ENCODE measurements at regions not wholly inside any gene's neighbourhood (a gene's known extent, or its start where the extent isn't known, plus 50 kb on each side); places are given as distances from the start of the nearest gene placed in this dataset.
A peak's percentile ranks its signal among the peaks of the same experiment; 100 is the strongest.

GRCh38 chr2:8462899-8463648 lies 218.8 kb upstream of the ID2 start:
- ATAC-seq, result peak in 1 of 4 donors; percentile 49
- no peak for DNase-seq
- intact Hi-C loops (cut with DNase I), result no loop called here
- Histone ChIP-seq H3K27me3 (peaks cover 0 to 13% (median 0%) of the 10 kb centered on the region in 9 donors), H3K4me3 (no peak overlapping the region), H3K9me3 (no peaks in the 10 kb centered on the region), H3K27ac (no peak overlapping the region), H3K4me1 (no peaks in the 10 kb centered on the region), H3K36me3 (no peaks in the 10 kb centered on the region)
- 79 to 83% (median 80%) methylated on average over 17 to 18 of the region's 18 CpGs for whole genome bisulfite sequencing, 4 donors
- no peak for TF ChIP-seq POLR2A (IDR thresholded peaks at IDR 0.05)
- TF ChIP-seq CTCF (IDR thresholded peaks at IDR 0.05), result no peak

GRCh38 chr2:8465560-8465959 lies 216.3 kb upstream of the ID2 start:
- 67 to 87% (median 82%) methylated on average over 3 of the region's 3 CpGs for WGBS, 4 donors
- intact Hi-C loops (cut with DNase I), result no loop called here

GRCh38 chr2:8469709-8470493 lies 212.0 kb upstream of the ID2 start:
- no peak overlapping the region for H3K27ac ChIP-seq
- 77 to 93% (median 84%) methylated on average over 11 of the region's 11 CpGs for WGBS, 4 donors
- DNase-seq, result no peak
- intact Hi-C loops (cut with DNase I), result no loop called here
- no peaks in the 10 kb centered on the region for H3K9me3 ChIP-seq
- H3K4me3 ChIP-seq, result no peak overlapping the region
- H3K27me3 ChIP-seq, result no peaks in the 10 kb centered on the region
- TF ChIP-seq CTCF (IDR thresholded peaks at IDR 0.05) (no peak), POLR2A (IDR thresholded peaks at IDR 0.05) (no peak)
- no peaks in the 10 kb centered on the region for H3K36me3 ChIP-seq
- H3K4me1 ChIP-seq, result peaks cover 0 to 43% (median 5%) of the 10 kb centered on the region in 12 donors
- no peak for ATAC-seq

More at GRCh38 chr2:8465560-8465959, 216.3 kb upstream of the ID2 start:
- Histone ChIP-seq H3K9me3 (no peaks in the 10 kb centered on the region), H3K27ac (no peak overlapping the region), H3K36me3 (no peaks in the 10 kb centered on the region), H3K4me1 (peaks cover 0 to 11% (median 0%) of the 10 kb centered on the region in 12 donors), H3K27me3 (no peaks in the 10 kb centered on the region), H3K4me3 (no peak overlapping the region)
- ATAC-seq (no peak), DNase-seq (no peak)
- TF ChIP-seq CTCF (IDR thresholded peaks at IDR 0.05) (no peak), POLR2A (IDR thresholded peaks at IDR 0.05) (no peak)

Measured in heart left ventricle (tissue), 16 donors.